ENCODE measurements at regions not wholly inside any gene's neighbourhood (a gene's known extent, or its start where the extent isn't known, plus 50 kb on each side); places are given as distances from the start of the nearest gene placed in this dataset.
"Not testable (repeated sequence)": the region's sequence is repeated elsewhere in the genome, so short reads cannot be mapped to it uniquely, and the experiment has no call there.

GRCh38 chr4:116260931-116261330 is 824.4 kb downstream of the TRAM1L1 start:
- not testable (repeated sequence) for TF ChIP-seq CTCF (IDR thresholded peaks at IDR 0.05; ENCODE audit: low read length); EZH2 (optimal IDR thresholded peaks at IDR 0.05; ENCODE audit: low read depth, low read length)

Data from MM.1S (cell line).